H1 (cell line): ENCODE measurements at regions not wholly inside any gene's neighbourhood (a gene's known extent, or its start where the extent isn't known, plus 50 kb on each side); places are given as distances from the start of the nearest gene placed in this dataset.

Source experiments
- ASH2L ChIP-seq: fragments of 200-600, 300-600 bp; sonication (generic); IDR thresholded peaks from one replicate; pipeline ENCODE4 v1.7.1; 2017; ENCODE audit warnings: low read length
- CBX5 ChIP-seq: fragments of 300-800, 300-1000 bp; sonication (generic); IDR thresholded peaks from 2 replicates; pipeline ENCODE4 v1.7.1; 2016; ENCODE audit warnings: antibody characterized with exemption, low read length, low read depth
- CEBPB ChIP-seq: IDR thresholded peaks from 2 replicates; pipeline ENCODE4 v1.6.1; 2012; ENCODE audit warnings: low read depth, low read length
- GTF2F1 ChIP-seq: IDR thresholded peaks from 2 replicates; pipeline ENCODE4 v1.6.1; 2012; ENCODE audit warnings: low read depth, low read length, improper control_type of control experiment, borderline replicate concordance
- POLR2A ChIP-seq, 2 experiments: IDR thresholded peaks; 1 replicate in 1 of 2; 2 replicates in 1 of 2; pipeline ENCODE4 v1.6.1; 2011; ENCODE audit warnings: low read depth in 2 of 2, low read length in 2 of 2, mild to moderate bottlenecking in 2 of 2; ENCODE audit errors: control extremely low read depth in 1 of 2
- POLR2AphosphoS5 ChIP-seq: IDR thresholded peaks from 2 replicates; pipeline ENCODE4 v1.6.1; 2011; ENCODE audit warnings: low read depth, low read length
- RAD21 ChIP-seq, 2 experiments: IDR thresholded peaks in 1 of 2; conservative IDR thresholded peaks in 1 of 2; 2 replicates each; pipeline ENCODE4 v1.6.1; 2011; ENCODE audit warnings: low read depth in 2 of 2, low read length in 2 of 2, improper control_type of control experiment in 1 of 2, inconsistent platforms in 1 of 2, mild to moderate bottlenecking in 1 of 2, moderate library complexity in 1 of 2
- RBBP5 ChIP-seq: IDR thresholded peaks from 2 replicates; pipeline ENCODE4 v1.7.1; 2012; ENCODE audit warnings: low read depth, mild to moderate bottlenecking, inconsistent platforms, low read length, moderate library complexity, borderline replicate concordance
- SP4 ChIP-seq: IDR thresholded peaks from 2 replicates; pipeline ENCODE4 v1.6.1; 2012; ENCODE audit warnings: low read length, inconsistent platforms
- YY1 ChIP-seq: IDR thresholded peaks from 2 replicates; pipeline ENCODE4 v1.6.1; 2011; ENCODE audit warnings: low read depth, mild to moderate bottlenecking, low read length
- TF ChIP-seq, protein P1 (sequence below): fragments of 300-600 bp; sonication (generic); IDR thresholded peaks from 2 replicates; pipeline ENCODE4 v1.7.1; 2012; ENCODE audit warnings: low read length, moderate library complexity, mild to moderate bottlenecking, inconsistent platforms; ENCODE audit not compliant: insufficient replicate concordance

DNA sequence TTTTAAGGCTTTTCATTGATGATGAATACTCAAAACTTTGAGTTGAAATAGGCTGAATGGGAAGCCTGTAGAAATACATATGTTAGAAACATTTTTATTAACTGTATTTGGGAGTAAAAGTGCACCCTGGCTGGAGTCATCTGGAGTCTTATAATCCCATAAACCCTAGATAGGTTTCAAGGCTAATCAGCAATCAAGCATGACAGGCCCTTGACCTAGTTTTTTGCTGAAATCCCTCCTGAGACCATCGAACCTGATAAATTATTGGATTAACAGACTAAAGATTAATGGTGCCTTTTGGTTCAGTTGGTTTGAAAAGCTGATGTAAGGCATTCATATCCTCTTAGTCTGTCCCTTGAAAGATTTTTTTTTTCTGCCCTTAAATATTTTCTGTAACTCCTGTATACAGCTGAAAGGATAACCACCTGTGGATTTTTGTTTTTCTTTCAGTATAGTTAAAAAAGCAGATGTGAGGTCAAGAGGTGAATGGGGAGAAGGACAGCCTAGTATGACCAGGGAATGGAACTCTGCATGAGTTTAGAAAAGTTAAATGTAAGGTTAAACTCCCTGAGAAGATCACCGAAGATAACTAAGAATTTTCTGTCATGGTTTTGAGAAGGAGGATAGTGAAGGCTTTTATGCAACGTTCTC, 69.4 kb upstream of the STXBP5L start (continued):
- TF ChIP-seq, protein P1, sequence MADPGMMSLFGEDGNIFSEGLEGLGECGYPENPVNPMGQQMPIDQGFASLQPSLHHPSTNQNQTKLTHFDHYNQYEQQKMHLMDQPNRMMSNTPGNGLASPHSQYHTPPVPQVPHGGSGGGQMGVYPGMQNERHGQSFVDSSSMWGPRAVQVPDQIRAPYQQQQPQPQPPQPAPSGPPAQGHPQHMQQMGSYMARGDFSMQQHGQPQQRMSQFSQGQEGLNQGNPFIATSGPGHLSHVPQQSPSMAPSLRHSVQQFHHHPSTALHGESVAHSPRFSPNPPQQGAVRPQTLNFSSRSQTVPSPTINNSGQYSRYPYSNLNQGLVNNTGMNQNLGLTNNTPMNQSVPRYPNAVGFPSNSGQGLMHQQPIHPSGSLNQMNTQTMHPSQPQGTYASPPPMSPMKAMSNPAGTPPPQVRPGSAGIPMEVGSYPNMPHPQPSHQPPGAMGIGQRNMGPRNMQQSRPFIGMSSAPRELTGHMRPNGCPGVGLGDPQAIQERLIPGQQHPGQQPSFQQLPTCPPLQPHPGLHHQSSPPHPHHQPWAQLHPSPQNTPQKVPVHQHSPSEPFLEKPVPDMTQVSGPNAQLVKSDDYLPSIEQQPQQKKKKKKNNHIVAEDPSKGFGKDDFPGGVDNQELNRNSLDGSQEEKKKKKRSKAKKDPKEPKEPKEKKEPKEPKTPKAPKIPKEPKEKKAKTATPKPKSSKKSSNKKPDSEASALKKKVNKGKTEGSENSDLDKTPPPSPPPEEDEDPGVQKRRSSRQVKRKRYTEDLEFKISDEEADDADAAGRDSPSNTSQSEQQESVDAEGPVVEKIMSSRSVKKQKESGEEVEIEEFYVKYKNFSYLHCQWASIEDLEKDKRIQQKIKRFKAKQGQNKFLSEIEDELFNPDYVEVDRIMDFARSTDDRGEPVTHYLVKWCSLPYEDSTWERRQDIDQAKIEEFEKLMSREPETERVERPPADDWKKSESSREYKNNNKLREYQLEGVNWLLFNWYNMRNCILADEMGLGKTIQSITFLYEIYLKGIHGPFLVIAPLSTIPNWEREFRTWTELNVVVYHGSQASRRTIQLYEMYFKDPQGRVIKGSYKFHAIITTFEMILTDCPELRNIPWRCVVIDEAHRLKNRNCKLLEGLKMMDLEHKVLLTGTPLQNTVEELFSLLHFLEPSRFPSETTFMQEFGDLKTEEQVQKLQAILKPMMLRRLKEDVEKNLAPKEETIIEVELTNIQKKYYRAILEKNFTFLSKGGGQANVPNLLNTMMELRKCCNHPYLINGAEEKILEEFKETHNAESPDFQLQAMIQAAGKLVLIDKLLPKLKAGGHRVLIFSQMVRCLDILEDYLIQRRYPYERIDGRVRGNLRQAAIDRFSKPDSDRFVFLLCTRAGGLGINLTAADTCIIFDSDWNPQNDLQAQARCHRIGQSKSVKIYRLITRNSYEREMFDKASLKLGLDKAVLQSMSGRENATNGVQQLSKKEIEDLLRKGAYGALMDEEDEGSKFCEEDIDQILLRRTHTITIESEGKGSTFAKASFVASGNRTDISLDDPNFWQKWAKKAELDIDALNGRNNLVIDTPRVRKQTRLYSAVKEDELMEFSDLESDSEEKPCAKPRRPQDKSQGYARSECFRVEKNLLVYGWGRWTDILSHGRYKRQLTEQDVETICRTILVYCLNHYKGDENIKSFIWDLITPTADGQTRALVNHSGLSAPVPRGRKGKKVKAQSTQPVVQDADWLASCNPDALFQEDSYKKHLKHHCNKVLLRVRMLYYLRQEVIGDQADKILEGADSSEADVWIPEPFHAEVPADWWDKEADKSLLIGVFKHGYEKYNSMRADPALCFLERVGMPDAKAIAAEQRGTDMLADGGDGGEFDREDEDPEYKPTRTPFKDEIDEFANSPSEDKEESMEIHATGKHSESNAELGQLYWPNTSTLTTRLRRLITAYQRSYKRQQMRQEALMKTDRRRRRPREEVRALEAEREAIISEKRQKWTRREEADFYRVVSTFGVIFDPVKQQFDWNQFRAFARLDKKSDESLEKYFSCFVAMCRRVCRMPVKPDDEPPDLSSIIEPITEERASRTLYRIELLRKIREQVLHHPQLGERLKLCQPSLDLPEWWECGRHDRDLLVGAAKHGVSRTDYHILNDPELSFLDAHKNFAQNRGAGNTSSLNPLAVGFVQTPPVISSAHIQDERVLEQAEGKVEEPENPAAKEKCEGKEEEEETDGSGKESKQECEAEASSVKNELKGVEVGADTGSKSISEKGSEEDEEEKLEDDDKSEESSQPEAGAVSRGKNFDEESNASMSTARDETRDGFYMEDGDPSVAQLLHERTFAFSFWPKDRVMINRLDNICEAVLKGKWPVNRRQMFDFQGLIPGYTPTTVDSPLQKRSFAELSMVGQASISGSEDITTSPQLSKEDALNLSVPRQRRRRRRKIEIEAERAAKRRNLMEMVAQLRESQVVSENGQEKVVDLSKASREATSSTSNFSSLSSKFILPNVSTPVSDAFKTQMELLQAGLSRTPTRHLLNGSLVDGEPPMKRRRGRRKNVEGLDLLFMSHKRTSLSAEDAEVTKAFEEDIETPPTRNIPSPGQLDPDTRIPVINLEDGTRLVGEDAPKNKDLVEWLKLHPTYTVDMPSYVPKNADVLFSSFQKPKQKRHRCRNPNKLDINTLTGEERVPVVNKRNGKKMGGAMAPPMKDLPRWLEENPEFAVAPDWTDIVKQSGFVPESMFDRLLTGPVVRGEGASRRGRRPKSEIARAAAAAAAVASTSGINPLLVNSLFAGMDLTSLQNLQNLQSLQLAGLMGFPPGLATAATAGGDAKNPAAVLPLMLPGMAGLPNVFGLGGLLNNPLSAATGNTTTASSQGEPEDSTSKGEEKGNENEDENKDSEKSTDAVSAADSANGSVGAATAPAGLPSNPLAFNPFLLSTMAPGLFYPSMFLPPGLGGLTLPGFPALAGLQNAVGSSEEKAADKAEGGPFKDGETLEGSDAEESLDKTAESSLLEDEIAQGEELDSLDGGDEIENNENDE = no peak
- TF ChIP-seq RBBP5 (no peak), ASH2L (no peak), CEBPB (no peak), SP4 (no peak), RAD21 (IDR thresholded peaks at IDR 0.05 in 1 of 2, conservative IDR thresholded peaks at IDR 0.05 in 1 of 2; ENCODE audit: low read depth in 2 of 2, low read length in 2 of 2) (no peak), POLR2AphosphoS5 (no peak), GTF2F1 (no peak), POLR2A (IDR thresholded peaks at IDR 0.05; ENCODE audit: control extremely low read depth in 1 of 2, low read depth in 2 of 2, low read length in 2 of 2) (no peak), CBX5 (no peak), YY1 (no peak)
